HEK293 (cell line): ENCODE measurements at regions not wholly inside any gene's neighbourhood (a gene's known extent, or its start where the extent isn't known, plus 50 kb on each side); places are given as distances from the start of the nearest gene placed in this dataset.

ENCODE experiments used
- CTCF ChIA-PET: fragments of 350-600 bp; formaldehyde crosslinking; extraction: SDS; loops from one replicate; lab custom pipeline; 2021; ENCODE audit warnings: antibody characterized with exemption; lab: Yijun Ruan, JAX
- POLR2A ChIA-PET: fragments of 300-600 bp; formaldehyde crosslinking; extraction: SDS; loops from one replicate; lab custom pipeline; 2020; ENCODE audit warnings: antibody characterized with exemption, inconsistent platforms; lab: Yijun Ruan, JAX
- H3K27ac ChIP-seq: fragments of 200-500 bp; sonication (Bioruptor generic); 2 replicates; pipeline ENCODE4 v1.5.1; 2014; ENCODE audit warnings: low read depth, low read length, control low read depth, inconsistent platforms; ENCODE audit errors: extremely low read depth
- H3K36me3 ChIP-seq, 2 experiments: fragments of 200-500 bp in 1 of 2; sonication (Bioruptor generic) in 1 of 2; 1 replicate in 1 of 2; 2 replicates in 1 of 2; pipeline ENCODE4 v1.5.1; 2014 to 2017; ENCODE audit warnings: inconsistent platforms in 2 of 2, low read length in 2 of 2; ENCODE audit not compliant: control insufficient read depth in 2 of 2, insufficient read depth in 1 of 2
- H3K4me1 ChIP-seq: fragments of 200-500 bp; sonication (Bioruptor generic); 2 replicates; pipeline ENCODE4 v1.5.1; 2014; ENCODE audit warnings: mild to moderate bottlenecking, low read length, inconsistent platforms; ENCODE audit not compliant: control insufficient read depth, insufficient read depth
- H3K4me3 ChIP-seq: 2 replicates; pipeline ENCODE4 v1.5.1; 2011; ENCODE audit warnings: low read depth, mild to moderate bottlenecking, control low read depth, low read length, moderate library complexity
- H3K9me3 ChIP-seq: fragments of 200-500 bp; sonication (Bioruptor generic); 2 replicates; pipeline ENCODE4 v1.5.1; 2014; ENCODE audit warnings: low read depth, low read length, inconsistent platforms; ENCODE audit not compliant: control insufficient read depth, insufficient read depth
- BCL11B ChIP-seq: fragments of 450-650 bp; formaldehyde crosslinking; IDR thresholded peaks from 2 replicates; pipeline ENCODE4 v1.5.1; 2016; ENCODE audit warnings: low read depth, missing biosample characterization, missing genetic modification characterization
- HOXD13 ChIP-seq: sonication (generic); formaldehyde crosslinking; IDR thresholded peaks from 2 replicates; pipeline ENCODE4 v1.8.0; 2022; ENCODE audit warnings: missing genetic modification reagents, borderline replicate concordance
- IKZF3 ChIP-seq: fragments of 450-650 bp; IDR thresholded peaks from 2 replicates; pipeline ENCODE4 v1.5.0; 2018; ENCODE audit warnings: missing biosample characterization, mild to moderate bottlenecking, missing genetic modification characterization, moderate library complexity
- KLF9 ChIP-seq: fragments of 450-650 bp; formaldehyde crosslinking; IDR thresholded peaks from 2 replicates; pipeline ENCODE4 v1.5.1; 2016; ENCODE audit warnings: missing biosample characterization, missing genetic modification characterization, low read depth
- OVOL3 ChIP-seq: fragments of 450-650 bp; formaldehyde crosslinking; IDR thresholded peaks from 2 replicates; pipeline ENCODE4 v1.5.1; 2016; ENCODE audit warnings: missing biosample characterization, missing genetic modification characterization
- PRDM1 ChIP-seq: fragments of 450-650 bp; formaldehyde crosslinking; IDR thresholded peaks from 2 replicates; pipeline ENCODE4; 2016; ENCODE audit warnings: missing biosample characterization, missing genetic modification characterization
- PRDM2 ChIP-seq: fragments of 450-650 bp; formaldehyde crosslinking; IDR thresholded peaks from 2 replicates; pipeline ENCODE4 v1.5.1; 2016; ENCODE audit warnings: missing biosample characterization, missing genetic modification characterization, borderline replicate concordance
- PRDM6 ChIP-seq: fragments of 450-650 bp; formaldehyde crosslinking; IDR thresholded peaks from 2 replicates; pipeline ENCODE4 v1.5.1; 2017; ENCODE audit warnings: missing biosample characterization, missing genetic modification characterization
- SCRT2 ChIP-seq: fragments of 450-650 bp; formaldehyde crosslinking; IDR thresholded peaks from 2 replicates; pipeline ENCODE4 v1.5.1; 2016; ENCODE audit warnings: missing biosample characterization, missing genetic modification characterization
- SP3 ChIP-seq: fragments of 450-650 bp; formaldehyde crosslinking; IDR thresholded peaks from 2 replicates; pipeline ENCODE4 v1.5.1; 2016; ENCODE audit warnings: missing biosample characterization, missing genetic modification characterization
- TRIM28 ChIP-seq: IDR thresholded peaks from 2 replicates; pipeline ENCODE4 v1.6.1; 2011; ENCODE audit warnings: low read length, control low read depth, borderline replicate concordance
- ZFHX2 ChIP-seq: fragments of 450-650 bp; formaldehyde crosslinking; conservative IDR thresholded peaks from 2 replicates; pipeline ENCODE4 v1.5.1; 2016; ENCODE audit warnings: missing biosample characterization, missing genetic modification characterization
- ZIC2 ChIP-seq: fragments of 450-650 bp; formaldehyde crosslinking; IDR thresholded peaks from 2 replicates; pipeline ENCODE4 v1.5.1; 2016; ENCODE audit warnings: missing biosample characterization, missing genetic modification characterization
- ZNF112 ChIP-seq: fragments of 450-650 bp; formaldehyde crosslinking; IDR thresholded peaks from 2 replicates; pipeline ENCODE4 v1.5.0; 2017; ENCODE audit warnings: missing biosample characterization, missing genetic modification characterization
- ZNF174 ChIP-seq: fragments of 450-650 bp; formaldehyde crosslinking; IDR thresholded peaks from 2 replicates; pipeline ENCODE4 v1.5.0; 2017; ENCODE audit warnings: missing biosample characterization, mild to moderate bottlenecking, missing genetic modification characterization
- ZNF274 ChIP-seq, 2 experiments: fragments of 200-500 bp in 1 of 2; fragments of 450-650 bp in 1 of 2; sonication (Bioruptor generic) in 1 of 2; formaldehyde crosslinking in 1 of 2; IDR thresholded peaks; 2 replicates each; pipeline versions ENCODE4 v1.5.1 to v1.6.1; 2014 to 2016; ENCODE audit warnings: borderline replicate concordance in 1 of 2, inconsistent platforms in 1 of 2, low read length in 1 of 2, missing biosample characterization in 1 of 2, missing genetic modification characterization in 1 of 2
- ZNF394 ChIP-seq: fragments of 450-650 bp; formaldehyde crosslinking; IDR thresholded peaks from 2 replicates; pipeline ENCODE4 v1.5.1; 2016; ENCODE audit warnings: missing biosample characterization, missing genetic modification characterization, mild to moderate bottlenecking, moderate library complexity, borderline replicate concordance
- ZNF423 ChIP-seq: fragments of 450-650 bp; formaldehyde crosslinking; IDR thresholded peaks from 2 replicates; pipeline ENCODE4 v1.5.1; 2016; ENCODE audit warnings: missing biosample characterization, missing genetic modification characterization
- ZNF433 ChIP-seq: fragments of 450-650 bp; formaldehyde crosslinking; IDR thresholded peaks from 2 replicates; pipeline ENCODE4 v1.5.1; 2016; ENCODE audit warnings: missing biosample characterization, missing genetic modification characterization, low read depth
- ZNF449 ChIP-seq: fragments of 450-650 bp; formaldehyde crosslinking; IDR thresholded peaks from 2 replicates; pipeline ENCODE4 v1.5.1; 2017; ENCODE audit warnings: missing biosample characterization, mild to moderate bottlenecking, missing genetic modification characterization, moderate library complexity
- ZNF843 ChIP-seq: fragments of 450-650 bp; formaldehyde crosslinking; IDR thresholded peaks from 2 replicates; pipeline ENCODE4 v1.5.1; 2016; ENCODE audit warnings: missing biosample characterization, missing genetic modification characterization

GRCh38 chr17:13863436-13863835, 205.9 kb upstream of the COX10 start (continued):
- no peak for TF ChIP-seq PRDM2 (tag by site-specific recombination)

- H3K4me1 ChIP-seq, result peaks cover 8% of the 10 kb centered on the region
- POLR2A ChIA-PET, result no interaction called here
- no peak overlapping the region for H3K27ac ChIP-seq
- H3K9me3 ChIP-seq, result no peaks in the 10 kb centered on the region; the same call in 1 of the 2 replicates
- no peak for TF ChIP-seq ZNF423 (tag by site-specific recombination)
- TF ChIP-seq, all 188 proteins: peak for 0
- Histone ChIP-seq H3K4me3 (no peak overlapping the region), H3K36me3 (no peaks in the 10 kb centered on the region)
- CTCF ChIA-PET, result interaction anchor here (1.5 kb wide), 1 partner anchor 13 kb away, joined by 3 read pairs; no protein-coding TSS in a partner anchor
Observed at GRCh38 chr17:13864521-13864920, 204.8 kb upstream of the COX10 start.

GRCh38 chr17:13865650-13866049, 203.7 kb upstream of the COX10 start:
- POLR2A ChIA-PET, result no interaction called here
- CTCF ChIA-PET, result no interaction called here
- no peak for TF ChIP-seq ZNF174 (tag by site-specific recombination)
- TF ChIP-seq OVOL3 (tag by site-specific recombination), result no peak
- TF ChIP-seq ZNF843 (tag by site-specific recombination), result no peak
- no peak for TF ChIP-seq ZFHX2 (tag by site-specific recombination)
- H3K4me3 ChIP-seq, result no peak overlapping the region
- peaks cover 8% of the 10 kb centered on the region for H3K4me1 ChIP-seq
- no peak overlapping the region for H3K27ac ChIP-seq
- no peaks in the 10 kb centered on the region for H3K36me3 ChIP-seq
- H3K9me3 ChIP-seq, result no peaks in the 10 kb centered on the region; the same call in 1 of the 2 replicates

GRCh38 chr17:13869331-13869940, 199.9 kb upstream of the COX10 start:
- no peaks in the 10 kb centered on the region for H3K4me1 ChIP-seq
- POLR2A ChIA-PET, result no interaction called here
- no peaks in the 10 kb centered on the region for H3K36me3 ChIP-seq
- no peak overlapping the region for H3K27ac ChIP-seq
- H3K9me3 ChIP-seq, result no peaks in the 10 kb centered on the region
- CTCF ChIA-PET, result no interaction called here
- no peak overlapping the region for H3K4me3 ChIP-seq
- TF ChIP-seq ZNF433, result no peak
- no peak for TF ChIP-seq PRDM1 (tag by site-specific recombination)
- TF ChIP-seq ZNF449 (tag by site-specific recombination), result no peak
- no peak for TF ChIP-seq ZNF274 (IDR thresholded peaks at IDR 0.05; ENCODE audit: low read length)
- TF ChIP-seq ZNF274 (tag by site-specific recombination; IDR thresholded peaks at IDR 0.05; ENCODE audit: borderline replicate concordance), result no peak
- TF ChIP-seq KLF9 (tag by site-specific recombination), result no peak
- no peak for TF ChIP-seq TRIM28
- TF ChIP-seq ZIC2 (tag by site-specific recombination), result no peak
- TF ChIP-seq BCL11B (tag by site-specific recombination), result no peak
- TF ChIP-seq ZNF394 (tag by site-specific recombination), result no peak
- TF ChIP-seq PRDM6 (tag by site-specific recombination), result no peak
- TF ChIP-seq ZNF112 (tag by site-specific recombination), result no peak
- no peak for TF ChIP-seq IKZF3 (tag by site-specific recombination)
- TF ChIP-seq SP3 (tag by site-specific recombination), result no peak
- no peak for TF ChIP-seq HOXD13 (CRISPR knock-in tag)
- TF ChIP-seq SCRT2 (tag by site-specific recombination), result no peak
